ENCODE measurements at regions not wholly inside any gene's neighbourhood (a gene's known extent, or its start where the extent isn't known, plus 50 kb on each side); places are given as distances from the start of the nearest gene placed in this dataset.
A peak's percentile ranks its signal among the peaks of the same experiment; 100 is the strongest.

- ChIA-PET CTCF (no interaction called here), POLR2A (ENCODE audit: unreplicated experiment) (no interaction called here)
- Histone ChIP-seq H3K4me1 (ENCODE audit: control insufficient read depth, insufficient read depth, low read length) (no peaks in the 10 kb centered on the region; the same call in 1 of the 2 replicates), H3K4me3 (ENCODE audit: insufficient read depth, low read depth, low read length) (no peak overlapping the region), H3K4ac (ENCODE audit: low read depth, low read length) (no peak overlapping the region), H3K9ac (ENCODE audit: low read depth, low read length) (no peak overlapping the region), H3K79me1 (ENCODE audit: low read depth in 1 of 2, low read length in 2 of 2) (no peaks in the 10 kb centered on the region), H3K23ac (ENCODE audit: low read depth, low read length) (no peak overlapping the region), H3K36me3 (ENCODE audit: control insufficient read depth, insufficient read depth, low read length) (no peaks in the 10 kb centered on the region), H4K20me1 (ENCODE audit: insufficient read depth, low read length) (no peaks in the 10 kb centered on the region), H2AK5ac (ENCODE audit: low read depth, low read length) (no peak overlapping the region), H2BK15ac (ENCODE audit: low read depth, low read length) (no peak overlapping the region), H2AK9ac (replicated peaks; ENCODE audit: low read depth, low read length, poor library complexity) (no peak overlapping the region), H3K9me3 (ENCODE audit: control insufficient read depth, insufficient read depth, low read length) (no peaks in the 10 kb centered on the region), H2BK20ac (ENCODE audit: low read depth, low read length) (no peak overlapping the region), H3K27me3 (ENCODE audit: control insufficient read depth, insufficient read depth, low read length) (no peaks in the 10 kb centered on the region), H2BK5ac (ENCODE audit: low read depth, low read length, poor library complexity, severe bottlenecking) (peak overlapping the region; percentile 84), H3K18ac (ENCODE audit: low read depth, low read length) (no peak overlapping the region), H3K9me1 (ENCODE audit: insufficient read depth, low read length) (no peaks in the 10 kb centered on the region), H2BK120ac (ENCODE audit: low read depth, low read length) (no peak overlapping the region), H3K27ac (ENCODE audit: insufficient read depth, low read length) (no peak overlapping the region), H3K14ac (replicated peaks; ENCODE audit: low read depth, low read length) (no peak overlapping the region), H4K5ac (ENCODE audit: low read depth, low read length) (no peak overlapping the region), H3K56ac (ENCODE audit: extremely low read depth, insufficient read depth, low read length) (no peak overlapping the region; the same call in 1 of the 2 replicates), H4K8ac (ENCODE audit: low read depth in 2 of 2, low read length in 2 of 2) (0 out of 4 replicates have a peak overlapping the region, but pooled peaks of 1 of the 2 experiments have one; percentile 13), H4K91ac (ENCODE audit: insufficient read depth, low read depth, low read length) (no peak overlapping the region), H3K4me2 (ENCODE audit: low read depth, low read length) (no peak overlapping the region), H2AFZ (replicated peaks; ENCODE audit: low read length, poor library complexity) (no peak overlapping the region)
- 33% methylated on average over 1 of the region's 5 CpGs; no CpG with 5 or more reads in 1 of the 2 experiments for WGBS, 2 experiments (ENCODE audit: extremely low coverage in 2 of 2, insufficient read length in 1 of 2)
- in situ Hi-C loops (cut with MboI; ENCODE audit: low sequenced_read_pairs): no loop called here
- no TSS peak for BruUV-seq (replicated peaks)
- dilution Hi-C loops (cut with HindIII; ENCODE audit: low sequenced_read_pairs, unreplicated experiment): no loop called here
- ATAC-seq (ENCODE audit: low read depth) (peak; percentile 97), DNase-seq (peak; percentile 97)
- intact Hi-C loops (cut with micrococcal nuclease): no loop called here
- TF ChIP-seq BHLHE40 (IDR thresholded peaks at IDR 0.05; ENCODE audit: low read depth, low read length) (0 out of 2 replicates have a peak, but pooled peaks have one; percentile 22), RFX5 (IDR thresholded peaks at IDR 0.05; ENCODE audit: low read depth, low read length) (no peak), FOS (IDR thresholded peaks at IDR 0.05; ENCODE audit: low read depth, low read length) (peak; percentile 76), CEBPB (IDR thresholded peaks at IDR 0.05; ENCODE audit: low read depth, low read length) (peak; percentile 34; the same call in 1 of the 2 replicates), NFE2L2 (IDR thresholded peaks at IDR 0.05; ENCODE audit: low read depth, low read length) (peak; percentile 23; the same call in 1 of the 2 replicates), MXI1 (IDR thresholded peaks at IDR 0.05; ENCODE audit: borderline replicate concordance, low read depth, low read length) (peak; percentile 91; the same call in 1 of the 2 replicates), RAD21 (IDR thresholded peaks at IDR 0.05; ENCODE audit: low read length) (no peak)
Observed at GRCh38 chr4:179695175-179695574, 2252.9 kb upstream of the AGA start.

Data from IMR-90 (cell line).